Activated CD4-positive, CD25-positive, alpha-beta regulatory T cell treated with anti-CD3 and anti-CD28 coated beads, Interleukin-2, amount 50 U/mL, for 24 hours (primary cell): ENCODE measurements at regions not wholly inside any gene's neighbourhood (a gene's known extent, or its start where the extent isn't known, plus 50 kb on each side); places are given as distances from the start of the nearest gene placed in this dataset.
"Not testable (repeated sequence)": the region's sequence is repeated elsewhere in the genome, so short reads cannot be mapped to it uniquely, and the experiment has no call there.

Experiments used
- ATAC-seq, 2 donors: fragments of 150-1000 bp; cut with Tn5 transposase; one replicate each; pipeline ENCODE4 v1.10.0; 2021; ENCODE audit warnings: mild to moderate bottlenecking in 1 of 2, moderate library complexity in 1 of 2

DNA sequence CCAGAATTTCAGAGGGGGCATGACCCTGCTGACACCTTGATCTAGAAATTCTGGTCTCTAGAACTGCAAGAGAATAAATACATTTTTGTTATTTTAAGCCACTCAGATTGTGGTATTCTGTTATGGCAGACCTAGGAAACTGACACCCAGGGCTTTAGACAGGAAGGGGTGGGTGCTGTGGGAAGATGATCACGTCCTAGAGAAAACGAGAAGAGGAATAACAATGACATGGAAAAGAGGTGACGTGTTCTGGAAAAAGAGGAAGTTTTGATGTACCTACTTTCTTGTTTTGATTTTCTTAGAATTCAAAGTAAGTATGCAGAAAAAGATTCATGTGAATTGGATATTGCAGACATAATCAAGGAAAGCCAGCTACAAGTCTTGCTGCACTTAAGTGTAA is 232.9 kb upstream of the RUNX1 start:
- ATAC-seq, result no peak

DNA sequence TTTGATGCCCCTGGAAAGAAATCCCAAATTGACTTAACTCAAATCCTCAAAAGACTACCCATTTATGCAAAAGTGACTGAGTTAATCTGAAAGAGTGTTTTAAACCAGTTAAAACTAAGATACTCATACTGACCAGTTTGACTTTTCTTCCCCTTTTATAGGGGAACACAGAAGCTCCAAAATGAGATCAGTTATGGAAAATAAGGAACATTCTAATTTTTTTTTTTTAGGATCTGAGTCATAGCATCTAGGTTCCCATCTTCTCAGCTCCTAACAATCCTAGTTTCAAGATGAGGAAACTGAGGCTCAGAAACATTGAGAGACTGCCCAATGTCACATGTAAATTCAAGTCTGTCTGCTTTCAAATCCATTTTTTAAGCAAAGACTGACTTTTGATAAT is 231.1 kb upstream of the RUNX1 start:
- no peak for ATAC-seq

DNA sequence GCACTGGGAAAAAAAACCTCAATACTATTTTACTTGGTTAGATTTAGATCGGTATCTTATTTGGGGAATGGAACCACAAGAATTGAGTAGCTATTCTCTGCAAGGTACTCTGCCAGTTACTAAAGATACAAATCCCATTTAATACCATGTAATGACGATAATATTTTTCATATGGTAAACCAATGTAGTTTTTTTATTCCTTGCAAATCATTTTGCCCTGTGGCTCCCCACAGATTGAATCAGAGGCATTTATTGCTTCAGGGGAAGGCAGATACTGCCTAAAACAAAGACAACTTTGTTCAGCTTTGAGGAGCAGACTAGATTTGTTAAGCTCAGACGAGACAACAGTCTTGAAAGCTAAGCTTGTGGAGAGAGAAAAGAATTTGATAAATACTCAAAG is 226.7 kb upstream of the RUNX1 start:
- no peak for ATAC-seq

DNA sequence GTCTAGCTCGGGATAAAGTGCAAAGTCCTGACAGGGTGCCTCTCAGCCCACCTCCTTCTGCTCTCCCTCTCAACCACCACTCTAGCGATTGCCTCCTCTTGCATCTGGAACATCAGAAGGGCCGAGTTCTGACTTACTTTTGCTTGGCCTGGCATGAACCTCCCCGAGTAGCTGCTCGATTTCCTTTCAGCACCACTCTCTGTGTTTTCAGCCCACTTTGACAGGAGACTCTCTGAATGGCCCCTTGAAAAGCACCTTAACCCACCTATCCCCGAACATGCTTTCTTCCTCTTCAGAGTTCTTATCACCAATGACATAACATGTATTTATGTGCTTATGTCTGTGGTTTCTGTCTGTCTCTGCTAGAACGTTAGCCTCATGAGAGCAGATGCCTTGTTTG is 225.8 kb upstream of the RUNX1 start:
- ATAC-seq, result no peak

DNA sequence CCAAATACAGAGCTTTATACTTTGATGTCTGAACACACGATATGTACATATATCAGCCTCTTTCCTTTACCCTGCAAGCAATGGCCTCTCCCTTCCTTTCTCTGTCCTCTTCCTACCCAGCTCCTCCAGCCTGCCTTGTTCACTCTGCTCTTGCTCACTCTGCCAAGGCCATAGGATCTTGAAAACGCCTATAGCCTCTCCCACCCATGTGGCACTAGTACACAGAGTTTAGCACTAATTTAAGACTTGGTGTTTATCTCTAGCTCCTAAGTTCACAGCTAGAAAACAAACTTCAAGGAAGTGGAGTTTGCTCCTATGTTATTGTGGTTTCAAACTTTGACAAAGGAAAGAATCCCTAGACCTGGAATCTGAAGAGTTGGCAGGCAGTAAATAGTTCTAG is 225.0 kb upstream of the RUNX1 start:
- no peak for ATAC-seq

DNA sequence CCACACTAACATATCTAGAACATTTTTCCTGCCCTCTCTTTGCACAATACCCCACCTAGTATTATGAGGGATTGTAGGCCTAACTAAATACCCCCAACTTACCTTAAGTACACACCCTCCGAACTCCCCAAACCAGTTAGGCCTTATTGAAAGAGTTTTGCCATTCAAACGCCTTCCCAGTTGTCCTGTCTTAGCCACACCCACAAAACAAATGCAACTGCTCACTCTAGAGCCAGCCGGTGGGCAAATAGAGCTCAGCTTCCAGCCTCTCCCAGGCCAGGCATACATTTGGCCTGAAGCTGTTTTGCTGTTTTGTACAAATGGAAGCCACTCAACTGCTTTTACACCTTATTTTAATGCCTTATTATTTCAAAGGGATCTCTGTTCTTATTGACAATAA is 224.2 kb upstream of the RUNX1 start:
- no peak for ATAC-seq

DNA sequence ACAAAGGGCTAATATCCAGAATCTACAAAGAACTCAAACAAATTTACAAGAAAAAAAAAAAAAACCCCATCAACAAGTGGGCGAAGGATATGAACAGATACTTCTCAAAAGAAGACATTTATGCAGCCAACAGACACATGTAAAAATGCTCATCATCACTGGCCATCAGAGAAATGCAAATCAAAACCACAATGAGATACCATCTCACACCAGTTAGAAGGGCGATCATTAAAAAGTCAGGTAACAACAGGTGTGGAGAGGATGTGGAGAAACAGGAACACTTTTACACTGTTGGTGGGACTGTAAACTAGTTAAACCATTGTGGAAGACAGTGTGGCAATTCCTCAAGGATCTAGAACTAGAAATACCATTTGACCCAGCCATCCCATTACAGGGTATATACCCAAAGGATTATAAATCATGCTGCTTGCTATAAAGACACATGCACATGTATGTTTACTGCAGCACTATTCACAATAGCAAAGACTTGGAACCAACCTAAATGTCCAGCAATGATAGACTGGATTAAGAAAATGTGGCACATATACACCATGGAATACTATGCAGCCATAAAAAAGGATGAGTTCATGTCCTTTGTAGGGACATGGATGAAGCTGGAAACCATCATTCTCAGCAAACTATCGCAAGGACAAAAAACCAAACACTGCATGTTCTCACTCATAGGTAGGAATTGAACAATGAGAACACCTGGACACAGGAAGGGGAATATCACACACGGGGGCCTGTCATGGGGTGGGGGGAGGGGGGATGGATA is 222.4 kb upstream of the RUNX1 start:
- ATAC-seq, result not testable (repeated sequence)

DNA sequence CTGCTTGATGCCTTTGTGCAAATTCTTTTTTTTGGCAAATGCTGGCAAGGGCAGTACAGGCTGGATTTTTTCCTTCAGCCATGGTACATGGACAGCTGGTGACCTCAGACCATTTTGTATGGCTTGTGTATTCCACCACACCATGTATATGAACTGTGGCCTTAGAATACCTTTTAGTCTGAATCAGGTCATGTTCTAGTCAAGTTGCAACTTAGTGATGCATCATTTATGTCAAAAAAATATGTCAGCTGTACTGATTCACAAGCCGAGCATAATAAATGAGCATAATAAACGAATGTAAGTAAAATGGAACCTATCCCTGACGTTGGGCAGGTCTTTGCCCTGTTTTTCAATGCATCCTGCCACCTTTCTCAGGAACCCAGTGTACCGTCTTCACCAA is 219.7 kb upstream of the RUNX1 start:
- no peak for ATAC-seq

DNA sequence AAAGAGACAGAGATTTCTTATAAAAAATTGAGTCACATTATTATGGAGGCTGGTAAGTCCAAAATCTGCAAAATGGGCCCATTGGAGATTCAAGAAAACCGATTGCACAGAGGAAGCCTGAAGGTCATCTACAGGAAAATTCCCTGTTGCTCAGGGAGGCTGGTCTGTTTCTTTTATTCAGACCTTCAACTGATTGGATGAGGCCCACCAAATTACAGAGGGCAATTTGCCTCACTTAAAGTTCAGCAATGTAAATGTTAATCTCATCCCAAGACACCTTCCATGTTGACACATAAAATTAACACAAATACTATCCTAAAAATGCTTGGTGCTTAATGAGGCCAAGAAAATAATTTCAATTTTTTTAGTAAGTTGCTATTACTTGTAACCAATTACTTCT is 219.2 kb upstream of the RUNX1 start:
- no peak for ATAC-seq

DNA sequence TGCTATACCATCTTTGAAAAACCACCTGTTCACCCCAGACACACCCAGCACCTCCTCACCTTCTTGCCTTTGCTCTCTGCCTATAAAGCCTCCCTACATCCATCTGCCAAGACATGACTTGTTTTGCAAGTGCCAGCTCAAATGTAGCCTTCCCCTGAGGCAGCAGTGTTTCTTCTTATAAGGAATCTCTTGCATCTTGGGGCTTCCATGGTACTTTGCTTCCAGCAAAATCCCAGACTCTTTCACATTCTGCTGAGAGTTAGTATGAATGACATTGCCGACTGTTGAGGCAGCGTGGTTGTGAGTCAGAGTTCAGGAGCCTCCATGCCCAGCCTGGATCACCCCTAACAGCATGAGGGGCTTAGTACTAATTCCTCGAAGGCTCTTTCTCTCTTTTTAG is 217.4 kb upstream of the RUNX1 start:
- ATAC-seq, result no peak

DNA sequence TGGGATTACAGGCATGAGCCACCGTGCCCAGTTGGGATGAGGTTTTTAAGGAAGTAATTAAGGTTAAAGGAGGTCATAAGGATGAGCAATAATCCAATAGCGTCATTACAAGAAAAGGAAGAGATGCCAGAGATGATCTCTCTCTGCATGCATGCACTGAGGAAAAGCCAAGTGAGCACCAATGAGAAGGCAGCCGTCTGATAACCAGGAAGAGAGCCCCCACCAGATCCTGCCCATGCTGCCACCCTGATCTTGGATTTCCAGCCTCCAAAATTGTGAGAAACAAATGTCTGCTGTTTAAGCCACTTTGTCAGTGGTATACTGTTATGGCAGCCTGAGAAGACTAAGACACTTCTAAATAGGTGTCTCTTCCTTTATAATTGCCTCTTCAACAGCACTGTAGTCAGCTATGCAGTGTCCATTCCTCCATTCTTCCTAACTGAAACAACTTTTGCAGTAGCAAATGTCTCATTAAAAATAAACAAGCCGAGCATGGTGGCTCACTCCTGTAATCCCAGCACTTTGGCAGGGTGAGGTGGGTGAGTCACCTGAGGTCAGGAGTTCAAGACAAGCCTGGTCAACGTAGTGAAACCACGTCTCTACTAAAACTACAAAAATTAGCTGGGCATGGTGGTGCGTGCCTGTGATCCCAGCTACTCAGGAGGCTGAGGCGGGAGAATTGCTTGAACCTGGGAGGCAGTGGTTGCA is 216.2 kb upstream of the RUNX1 start:
- ATAC-seq, result no peak

DNA sequence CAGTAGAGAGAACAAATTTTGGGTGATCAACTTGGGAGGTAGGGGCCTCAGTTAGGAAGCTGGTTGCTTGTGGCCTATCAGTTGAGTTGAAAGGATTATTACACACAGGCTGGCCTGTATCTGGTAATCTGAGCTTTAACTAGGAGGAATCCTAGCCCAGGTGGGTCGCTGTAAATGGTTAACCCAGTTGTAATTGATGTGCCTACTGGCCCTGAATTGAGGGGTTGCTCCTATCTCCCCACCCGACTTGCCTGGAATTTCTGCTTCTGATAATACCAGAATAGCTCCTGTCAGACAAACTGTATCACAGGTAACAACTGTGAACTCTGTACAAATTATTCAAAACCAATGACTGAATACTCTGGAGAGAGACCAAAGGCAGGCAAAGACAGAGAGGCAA is 210.4 kb upstream of the RUNX1 start:
- no peak for ATAC-seq

DNA sequence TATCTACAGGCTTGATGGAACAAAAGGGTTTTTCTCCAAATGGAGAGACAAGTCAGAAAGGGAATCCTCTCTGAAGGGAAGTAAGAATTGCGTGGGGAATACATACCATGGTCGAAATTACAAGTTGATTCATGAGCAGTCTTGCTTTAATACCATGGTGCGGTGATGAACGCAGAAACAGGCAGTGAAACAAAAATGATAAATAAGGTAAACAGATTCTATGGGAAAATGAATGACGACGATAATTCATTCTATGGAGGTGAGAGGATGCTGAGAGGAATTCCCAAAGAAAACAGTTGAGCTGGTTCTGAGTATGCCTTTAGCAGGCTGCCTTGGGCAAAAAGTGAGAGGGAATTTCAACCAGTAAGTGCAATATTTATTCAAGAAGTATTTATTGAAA is 209.4 kb upstream of the RUNX1 start:
- no peak for ATAC-seq

DNA sequence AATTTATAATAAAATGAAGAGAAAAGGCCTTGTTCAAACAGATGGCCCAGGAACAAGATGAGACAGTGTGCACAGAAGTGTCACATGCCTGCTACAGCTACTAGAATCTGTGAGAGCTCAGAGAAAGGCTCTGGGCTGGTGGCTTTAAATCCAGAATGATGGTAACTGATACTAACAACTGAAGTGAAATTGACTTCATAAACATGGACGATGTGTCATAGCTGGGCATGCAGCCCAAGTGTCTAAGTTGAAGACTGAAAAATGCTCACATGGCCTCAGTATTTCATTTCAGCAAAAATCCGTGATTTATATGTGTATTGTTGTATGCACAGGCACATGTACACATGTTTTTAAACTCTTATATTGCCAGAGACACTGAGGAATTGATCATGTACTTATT is 208.3 kb upstream of the RUNX1 start:
- no peak for ATAC-seq

DNA sequence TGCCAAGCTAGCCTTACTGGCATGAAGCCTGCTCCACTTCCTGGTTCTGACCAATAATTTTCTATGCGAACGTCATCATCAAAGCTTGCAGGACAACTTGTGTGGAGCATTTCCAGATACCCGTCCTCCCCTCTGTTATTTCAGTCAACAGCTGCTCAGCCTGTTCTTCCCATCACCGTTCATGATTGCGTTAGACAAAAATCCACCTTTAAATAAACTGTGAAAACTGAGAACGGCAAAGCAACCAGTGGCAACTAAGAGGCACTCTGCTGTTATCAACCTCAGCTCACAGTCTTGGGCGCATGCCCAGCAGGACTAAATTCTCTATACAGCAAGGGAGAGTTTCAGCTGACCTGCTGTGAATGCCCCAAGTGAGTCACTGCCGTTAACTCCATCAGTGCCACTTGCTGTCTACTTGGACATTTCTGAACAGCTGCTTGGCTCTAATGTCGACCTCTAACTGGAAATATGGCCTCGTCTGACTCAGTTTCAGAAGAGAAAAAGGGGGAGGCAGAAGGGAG is 207.4 kb upstream of the RUNX1 start:
- no peak for ATAC-seq

DNA sequence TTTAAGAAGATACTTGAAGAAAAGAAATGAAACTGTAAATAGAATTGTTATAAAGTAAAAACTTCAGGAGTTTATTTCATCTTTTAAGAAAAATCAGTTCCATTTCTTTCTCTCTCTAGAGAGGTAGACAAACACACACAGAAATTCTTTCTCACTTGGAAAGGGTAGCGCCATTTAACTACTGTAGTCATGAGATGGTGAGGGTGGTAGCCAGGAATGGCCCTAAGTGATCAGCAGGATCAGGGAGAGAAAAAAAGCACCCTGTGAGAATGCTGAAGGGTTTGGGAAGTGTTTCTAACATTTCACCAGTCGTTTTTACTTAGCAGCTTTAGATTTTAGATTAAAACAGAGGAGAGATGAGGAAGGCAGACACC is 205.7 kb upstream of the RUNX1 start:
- ATAC-seq, result no peak

DNA sequence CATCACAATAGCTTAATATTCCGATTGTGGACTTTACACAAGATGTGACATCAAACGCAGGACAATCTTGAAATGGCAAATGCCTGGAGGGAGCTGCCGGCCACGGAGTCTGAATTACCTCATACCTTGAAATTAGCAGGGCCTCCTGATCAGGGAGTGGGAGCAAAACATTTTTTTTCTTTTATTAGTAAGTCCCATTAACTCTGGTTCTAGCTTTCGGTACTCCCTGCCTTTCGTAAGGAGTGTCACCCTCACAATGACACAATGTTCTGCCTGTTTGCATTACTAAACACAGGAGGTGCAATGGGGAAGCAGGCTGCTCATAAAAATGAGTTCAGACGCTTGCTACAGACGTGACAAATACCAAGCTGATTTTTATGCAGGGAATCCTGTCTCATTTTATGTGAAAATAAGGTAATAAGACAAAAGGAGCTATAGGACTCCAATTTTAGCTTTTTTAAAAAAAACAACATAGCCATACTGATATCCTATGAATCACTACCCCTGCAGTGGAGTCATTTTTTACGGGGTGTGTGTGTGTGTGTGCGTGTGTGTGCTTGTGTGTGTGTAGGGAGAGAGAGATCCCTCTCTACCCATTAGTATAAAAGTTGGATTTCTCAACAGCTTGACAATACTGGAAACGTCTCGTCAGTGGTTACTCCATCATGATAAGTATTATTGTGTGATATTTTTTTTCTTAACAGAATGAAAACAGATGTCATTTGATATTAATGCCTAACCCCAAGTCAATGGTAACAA is 205.1 kb upstream of the RUNX1 start:
- ATAC-seq, result no peak

DNA sequence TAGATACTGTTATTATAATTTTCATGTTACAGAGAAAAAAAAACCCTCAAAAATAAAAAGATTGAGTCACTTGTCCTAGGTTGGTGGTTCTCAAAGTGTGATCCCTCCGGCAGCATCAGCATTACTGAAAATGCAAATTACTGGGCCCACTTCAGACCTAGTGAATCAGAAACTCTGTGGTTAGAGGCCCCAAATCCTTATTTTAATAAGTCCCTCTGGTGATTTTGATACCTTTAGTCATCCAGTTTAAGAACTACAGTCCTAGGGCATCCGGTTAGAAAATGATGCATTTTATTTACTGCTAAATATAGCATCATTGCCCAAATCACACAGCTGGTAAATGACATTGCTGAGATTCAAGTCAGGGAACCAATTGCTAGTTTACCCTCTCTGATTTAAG is 203.7 kb upstream of the RUNX1 start:
- peak; percentile 91 to 96 for ATAC-seq

DNA sequence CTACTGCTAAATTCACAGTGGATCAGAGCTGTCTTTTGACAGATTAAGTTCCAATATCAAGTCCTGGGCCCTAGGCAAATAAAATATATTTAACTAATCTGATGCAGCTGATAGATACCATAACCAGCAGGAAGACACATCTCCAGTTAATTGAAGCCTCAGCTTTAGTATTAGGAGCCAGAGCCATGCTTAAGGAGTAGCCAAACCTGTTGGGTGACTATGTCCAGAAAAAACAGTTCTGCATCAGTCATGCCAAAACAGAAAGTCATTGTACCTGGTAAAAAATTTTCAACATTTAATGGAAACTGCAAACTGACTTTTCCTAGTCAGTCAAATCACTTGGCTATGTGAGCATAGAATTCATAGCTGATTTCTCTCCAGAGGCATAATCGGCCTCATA is 200.5 kb upstream of the RUNX1 start:
- no peak for ATAC-seq

DNA sequence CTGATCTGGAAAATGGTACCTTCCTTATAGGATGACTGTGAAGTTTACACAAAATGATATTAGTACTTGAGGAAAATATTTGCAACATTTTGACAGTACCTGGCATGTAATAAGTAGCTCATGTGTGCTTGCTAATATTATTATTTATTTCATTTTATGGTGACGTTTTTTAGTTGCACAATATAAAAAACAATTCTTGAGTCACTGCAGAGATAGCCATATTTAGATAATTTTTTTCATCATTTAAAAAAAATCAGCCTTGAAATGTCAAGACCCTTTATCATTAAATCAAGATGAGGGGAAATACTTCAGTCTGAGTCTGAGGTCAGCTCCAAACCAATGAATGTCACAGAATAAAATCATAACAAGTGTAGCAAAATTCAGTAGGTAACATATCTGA is 196.8 kb upstream of the RUNX1 start:
- no peak for ATAC-seq

DNA sequence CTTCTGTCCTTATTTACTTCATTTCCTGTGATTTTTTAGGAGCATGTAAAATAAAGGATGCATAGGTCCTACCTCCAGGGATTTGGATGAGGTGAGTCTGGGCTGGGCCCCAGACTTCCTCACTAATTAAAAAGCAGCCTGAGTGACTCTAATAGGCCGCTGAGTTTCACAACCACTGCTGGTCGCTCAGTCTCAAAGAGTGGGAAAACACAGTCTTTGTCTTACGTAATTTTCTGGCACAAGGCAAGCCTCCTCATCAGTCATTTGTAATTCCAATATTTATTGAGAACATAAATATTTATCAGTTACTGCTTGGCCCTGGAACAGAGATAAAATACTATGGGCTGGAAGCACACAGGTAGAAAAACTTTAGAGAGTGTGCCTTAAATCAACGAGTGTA is 195.4 kb upstream of the RUNX1 start:
- no peak for ATAC-seq

DNA sequence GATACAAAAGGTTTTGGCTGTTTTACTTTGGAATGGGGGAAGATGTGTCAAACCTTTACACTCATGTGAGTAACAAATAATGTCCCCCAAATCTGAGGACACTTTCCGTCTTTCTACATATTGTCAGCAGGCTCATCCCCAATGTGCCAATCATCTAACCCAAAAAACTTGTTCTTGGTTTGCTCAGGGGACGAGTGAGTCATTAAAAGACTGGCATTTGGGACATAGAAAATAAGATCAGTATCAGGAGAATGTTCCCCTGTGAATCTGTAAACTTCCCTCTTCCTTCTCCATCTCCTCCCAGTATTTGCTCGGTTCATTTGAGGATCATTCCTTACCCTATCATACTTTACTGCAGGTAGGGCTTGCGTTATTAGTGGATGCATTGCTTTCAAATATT is 194.1 kb upstream of the RUNX1 start:
- ATAC-seq, result no peak

DNA sequence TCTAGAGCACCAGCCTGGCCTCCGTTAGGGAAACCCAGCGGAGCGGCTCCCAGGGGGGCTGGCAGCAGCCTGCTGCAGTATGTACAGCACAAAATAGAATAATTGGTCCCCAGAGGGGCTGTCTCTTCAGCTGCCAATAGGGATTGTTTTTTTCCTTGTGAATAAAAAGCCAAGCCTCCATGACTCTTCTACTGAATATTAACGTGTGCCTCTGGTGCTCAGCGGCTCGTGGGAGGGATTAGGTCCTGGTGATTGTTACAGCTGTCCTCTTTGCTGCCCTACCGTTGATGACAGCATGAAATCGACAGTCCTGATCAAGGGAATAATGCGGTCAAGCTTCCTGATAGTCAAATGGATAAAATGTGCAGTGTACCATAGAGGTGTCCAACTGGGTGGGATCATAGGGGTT is 190.7 kb upstream of the RUNX1 start:
- no peak for ATAC-seq

DNA sequence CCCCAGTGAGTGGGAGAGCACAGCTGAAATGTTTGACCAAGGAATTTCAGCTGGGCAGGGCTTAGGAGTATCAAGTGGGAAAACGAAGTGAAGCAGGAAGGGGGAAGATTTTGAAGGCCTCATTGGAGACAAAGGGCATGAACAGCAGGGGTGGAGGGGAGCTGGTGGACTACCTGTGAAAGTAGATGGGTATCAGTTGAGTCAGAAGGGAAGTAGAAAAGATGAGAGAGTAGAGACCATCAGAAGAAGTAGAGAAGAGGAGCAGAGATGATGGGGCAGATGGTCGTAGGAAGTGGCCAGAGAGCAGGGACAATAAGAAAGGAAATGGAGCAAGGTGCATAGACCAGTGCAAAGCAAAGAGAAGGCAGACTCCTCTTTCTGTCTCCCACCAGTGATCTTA is 189.0 kb upstream of the RUNX1 start:
- no peak for ATAC-seq
